Inferior parietal cortex (tissue), 1 donor: ENCODE measurements at regions not wholly inside any gene's neighbourhood (a gene's known extent, or its start where the extent isn't known, plus 50 kb on each side); places are given as distances from the start of the nearest gene placed in this dataset.

Experiments
- DNase-seq: peaks from one replicate; pipeline ENCODE4 v3.0.0-alpha.2; 2016; ENCODE audit errors: extremely low spot score

- DNase-seq, result no peak
These were observed 215.3 kb downstream of the BARX2 start for GRCh38 chr11:129590753-129591475.

- no peak for DNase-seq
These were observed 215.9 kb downstream of the BARX2 start for GRCh38 chr11:129591527-129591926.

- no peak for DNase-seq
These were observed 216.5 kb downstream of the BARX2 start for GRCh38 chr11:129592191-129592590.

DNA sequence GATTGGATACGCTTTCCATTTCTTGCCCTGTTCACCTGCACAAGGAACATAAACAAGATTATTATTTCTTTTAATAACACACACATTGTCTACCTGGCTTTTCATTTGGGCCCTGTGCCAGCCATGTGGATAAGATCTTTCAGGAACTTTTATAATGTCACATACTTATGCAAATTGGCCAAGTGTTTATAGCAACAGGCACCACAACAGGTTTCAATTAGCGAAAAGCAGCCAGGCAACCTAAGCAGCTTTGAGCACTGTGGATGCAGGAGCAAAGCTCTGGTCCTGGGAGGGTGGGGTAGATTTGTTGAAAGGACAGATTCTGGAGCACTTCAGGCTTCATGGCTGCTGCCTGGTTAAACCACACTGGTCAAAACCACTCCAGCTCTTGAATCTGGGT is 217.4 kb downstream of the BARX2 start:
- no peak for DNase-seq

DNA sequence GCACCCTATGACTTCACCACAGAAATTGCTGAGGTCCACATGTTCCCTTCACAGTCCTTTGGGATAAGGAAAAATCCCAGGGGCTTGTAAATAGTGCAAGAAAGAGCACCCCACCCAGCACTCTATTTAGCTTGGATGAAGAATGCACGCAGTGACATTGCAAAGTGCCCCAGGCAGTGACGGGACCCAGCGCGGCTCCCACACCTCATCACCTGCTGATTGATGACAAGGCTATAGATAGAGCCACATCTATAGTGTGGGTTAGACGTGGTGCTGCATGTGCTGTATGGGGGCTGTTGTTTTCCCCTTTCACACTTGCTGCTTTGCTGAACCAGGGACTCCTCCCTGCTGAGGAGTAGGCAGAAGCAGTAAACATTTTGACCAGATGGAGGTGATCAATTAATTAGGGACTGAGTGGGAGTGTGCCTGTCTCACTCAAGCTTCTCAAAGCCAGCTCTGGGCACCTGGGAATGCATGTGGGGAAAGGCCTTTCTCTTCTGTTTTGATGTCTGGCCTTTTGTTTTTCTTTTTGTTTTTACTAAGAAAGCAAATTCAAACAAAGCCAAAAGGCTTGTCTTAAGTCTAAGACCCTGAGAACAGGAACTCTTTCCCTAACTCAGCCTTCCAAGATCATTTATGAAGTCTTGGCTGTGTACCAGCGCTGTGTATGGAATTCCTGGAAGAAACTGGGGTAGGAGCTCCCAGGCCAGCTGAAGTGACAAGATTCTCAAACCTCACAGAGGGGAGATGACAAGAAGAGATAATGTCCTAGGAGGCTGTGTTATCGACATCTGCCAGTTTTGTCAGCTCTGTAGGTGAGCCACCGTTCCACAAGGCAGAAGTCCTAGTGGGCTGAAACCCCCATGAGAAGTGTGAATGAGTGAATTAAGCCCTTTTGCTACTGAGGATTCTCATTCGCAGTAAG is 219.7 kb downstream of the BARX2 start:
- no peak for DNase-seq

GRCh38 chr11:129596351-129596750 is 219.3 kb upstream of the TMEM45B start:
- no peak for DNase-seq

DNA sequence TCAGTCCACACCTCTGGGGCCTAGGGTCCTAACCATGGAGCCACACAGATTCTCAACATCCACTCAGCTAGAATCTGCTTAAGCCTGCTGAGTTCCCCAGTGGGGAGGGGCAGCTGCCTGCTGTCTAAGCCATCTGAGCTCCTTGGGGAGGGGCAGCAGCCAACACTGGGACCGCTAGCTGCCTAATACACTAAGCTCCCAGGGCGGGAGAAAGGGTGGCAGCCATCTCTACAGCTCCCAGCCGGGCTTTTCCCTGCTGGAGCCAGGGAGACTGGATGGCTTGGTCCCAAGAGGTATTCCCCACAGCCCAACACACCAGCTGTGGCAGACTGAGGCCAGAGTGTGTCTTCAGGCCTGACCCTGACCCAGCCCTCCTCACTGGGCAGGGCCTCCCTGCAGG is 217.3 kb upstream of the TMEM45B start:
- DNase-seq, result no peak

GRCh38 chr11:129605815-129606214 is 209.8 kb upstream of the TMEM45B start:
- no peak for DNase-seq

- DNase-seq, result no peak
These were observed 206.9 kb upstream of the TMEM45B start for GRCh38 chr11:129608711-129609110.

DNA sequence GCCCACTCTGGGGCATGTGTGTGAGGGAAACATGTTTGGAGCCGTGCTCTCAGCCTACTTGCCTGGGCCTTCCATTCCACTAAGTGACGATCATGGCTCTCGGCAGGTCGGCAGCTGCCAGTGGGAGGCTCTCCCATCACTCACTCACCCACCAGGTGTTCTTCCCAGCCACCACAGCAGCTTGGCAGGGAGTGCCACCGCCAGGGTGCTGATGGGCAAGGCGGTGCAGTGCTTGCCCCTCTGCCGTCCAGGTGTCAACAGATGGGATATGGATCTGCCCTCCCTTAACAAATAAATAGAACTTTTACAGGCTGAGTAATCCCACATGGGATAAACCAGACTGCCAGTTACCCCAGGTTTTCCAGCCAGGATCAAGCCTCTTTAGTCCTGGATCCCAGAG is 205.5 kb upstream of the TMEM45B start:
- DNase-seq, result no peak

DNA sequence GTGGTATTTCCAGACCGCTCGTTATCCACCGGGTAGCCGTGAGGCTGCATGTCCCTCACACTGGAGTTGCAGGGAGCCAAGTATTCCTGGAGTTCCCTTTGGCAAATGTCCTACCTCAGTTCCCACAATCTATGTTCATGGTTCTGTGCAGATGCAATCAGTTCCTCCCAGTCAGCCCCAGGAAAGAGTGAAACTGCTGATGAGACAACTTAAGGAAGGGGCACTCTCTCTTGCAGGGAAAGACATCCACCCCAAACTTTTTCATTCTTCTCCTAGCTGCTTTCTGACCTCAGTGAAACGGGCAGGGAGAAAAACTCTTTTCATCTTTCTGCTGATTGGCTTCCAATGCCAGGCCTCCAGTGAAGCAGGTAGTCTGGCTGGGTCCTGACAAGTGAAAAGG is 205.1 kb upstream of the TMEM45B start:
- no peak for DNase-seq

- no peak for DNase-seq
These were observed 203.8 kb upstream of the TMEM45B start for GRCh38 chr11:129611661-129612446.

DNA sequence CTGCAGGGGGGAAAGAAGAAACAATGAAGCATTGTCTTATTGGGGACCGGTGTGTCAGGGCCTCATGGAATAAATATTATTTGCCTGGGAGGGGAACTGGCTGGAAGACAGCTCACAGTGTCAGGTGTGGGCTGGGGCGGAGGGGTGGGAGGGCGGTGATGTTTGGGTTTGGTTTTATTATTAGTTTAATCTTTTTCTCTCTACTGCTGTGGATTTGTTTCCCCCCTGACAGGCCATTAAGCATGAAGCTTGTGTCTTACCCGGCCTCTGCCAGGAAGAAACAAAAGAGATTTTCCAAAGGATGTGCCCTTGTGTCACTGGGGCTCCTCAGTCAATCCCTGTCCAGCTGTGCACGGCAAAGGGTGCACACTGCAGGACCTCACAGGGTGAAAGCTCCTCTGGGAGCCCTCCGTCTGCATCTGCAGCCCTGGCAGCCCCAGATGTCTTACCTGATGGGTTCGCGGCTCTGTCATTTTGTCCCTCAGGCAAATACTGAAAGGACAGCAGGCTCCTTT is 203.1 kb upstream of the TMEM45B start:
- no peak for DNase-seq

GRCh38 chr11:129613071-129613470 is 202.6 kb upstream of the TMEM45B start:
- DNase-seq, result no peak

DNA sequence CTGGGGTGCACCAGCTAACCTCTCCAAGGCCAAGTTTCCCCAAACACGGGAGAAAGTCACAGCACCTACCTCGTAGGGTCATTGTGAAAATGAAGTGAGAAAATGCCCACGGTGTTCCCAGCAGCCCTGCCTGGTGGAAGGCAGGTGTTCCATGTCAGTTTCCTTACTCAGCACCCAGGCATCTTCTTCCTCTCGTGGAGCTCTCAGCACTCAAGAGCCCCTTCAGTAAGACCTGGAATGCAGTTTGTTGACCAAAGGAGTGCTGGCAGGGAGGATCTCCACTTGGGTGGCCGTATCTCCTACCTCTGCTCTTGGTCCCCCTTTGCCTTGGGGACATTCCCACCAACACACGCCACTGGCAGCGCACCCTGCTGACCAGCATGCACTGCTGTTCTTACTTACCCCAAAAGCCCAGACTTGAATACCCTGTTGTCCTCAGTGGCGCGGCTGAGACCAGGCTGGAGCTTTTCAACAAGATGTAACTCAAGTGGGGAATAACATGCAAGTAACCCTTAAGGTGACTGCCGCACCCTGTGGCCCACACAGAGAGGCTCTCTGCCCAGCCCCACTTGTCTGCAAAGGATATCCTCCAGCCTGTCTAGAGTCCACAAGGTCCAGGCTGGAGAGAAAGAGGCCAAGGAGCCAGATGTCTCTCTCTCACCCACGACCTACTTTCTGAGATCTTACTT is 201.2 kb upstream of the TMEM45B start:
- DNase-seq, result no peak

GRCh38 chr11:129618046-129618569 is 197.5 kb upstream of the TMEM45B start:
- no peak for DNase-seq

DNA sequence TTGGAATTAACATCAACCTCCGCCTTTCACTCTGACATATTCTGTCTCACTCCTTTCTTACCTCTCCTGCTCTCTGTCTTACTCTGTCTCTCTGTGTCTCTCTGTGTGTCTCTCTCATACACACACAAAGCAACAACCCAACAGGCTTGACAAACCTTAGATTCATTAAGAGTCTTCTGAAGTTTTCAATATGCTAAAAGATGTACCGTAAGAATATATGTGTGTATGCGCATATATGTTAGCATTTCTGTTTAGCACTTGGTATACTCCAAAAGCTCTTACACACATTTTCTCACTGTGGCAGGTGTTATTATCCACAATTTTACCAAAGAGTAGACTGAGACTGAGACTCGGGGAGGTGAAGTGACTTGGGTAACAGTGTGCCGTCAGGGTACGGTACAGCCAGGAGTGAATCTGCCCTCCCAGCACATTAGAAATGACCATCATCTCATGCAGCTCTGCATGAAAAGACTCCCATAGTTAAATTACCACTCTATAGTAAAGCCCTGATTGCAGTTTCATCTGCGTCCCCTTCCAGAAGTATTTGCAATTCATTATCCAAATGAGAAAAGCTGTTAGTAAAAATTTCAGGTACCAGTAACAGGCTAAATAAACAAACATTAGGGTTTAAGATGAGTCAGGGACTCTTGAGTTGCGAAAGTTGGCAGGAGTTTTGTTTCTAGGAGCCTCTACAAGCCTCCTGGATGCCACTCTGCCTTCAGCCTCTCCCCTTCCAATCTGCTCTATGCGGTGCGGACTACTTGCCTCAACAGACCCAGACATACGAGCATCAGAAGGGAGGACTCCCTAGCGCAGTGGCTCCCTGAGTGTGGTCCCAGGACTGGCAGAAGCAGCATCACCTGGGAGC is 195.2 kb upstream of the TMEM45B start:
- DNase-seq, result no peak

DNA sequence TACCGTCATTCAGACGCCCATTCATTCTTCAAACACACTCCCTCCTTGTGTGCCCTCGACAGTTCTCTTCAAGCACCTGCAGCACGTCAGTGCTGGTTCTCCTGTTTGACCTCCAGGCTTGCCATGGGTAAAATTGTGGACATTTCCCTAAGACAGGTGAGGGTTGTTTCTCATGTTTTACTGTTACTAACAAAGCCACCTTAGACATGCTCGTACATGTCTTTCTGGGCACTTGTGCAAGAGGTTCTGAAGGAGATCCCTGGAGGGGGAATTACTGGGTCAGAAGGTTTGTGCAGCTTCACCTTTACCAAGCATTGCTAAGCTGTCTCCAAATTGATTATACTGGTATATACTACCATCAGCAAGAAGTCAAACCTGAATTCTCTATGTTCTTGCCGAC is 189.7 kb upstream of the TMEM45B start:
- DNase-seq, result no peak

GRCh38 chr11:129631201-129631600 is 184.4 kb upstream of the TMEM45B start:
- no peak for DNase-seq

DNA sequence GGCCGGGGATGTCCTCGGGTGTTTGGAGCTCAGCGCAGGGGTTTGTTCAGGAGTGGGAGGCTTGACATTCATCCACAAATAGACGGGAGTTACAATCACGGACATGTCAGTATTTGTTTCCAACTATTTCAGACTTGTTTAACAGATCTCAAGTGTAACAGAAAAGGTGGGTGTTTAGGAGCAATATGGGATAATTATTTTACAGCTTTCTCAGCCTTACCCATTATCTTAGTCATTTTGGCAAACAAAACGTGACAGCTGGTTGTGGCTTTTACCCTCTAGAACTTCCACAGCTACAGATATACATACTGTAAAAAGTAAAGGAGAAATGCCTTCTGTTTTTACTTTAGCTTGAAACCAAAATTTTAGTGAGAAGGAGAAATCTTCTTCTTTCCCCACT is 178.7 kb upstream of the TMEM45B start:
- no peak for DNase-seq
